ENCODE measurements at regions not wholly inside any gene's neighbourhood (a gene's known extent, or its start where the extent isn't known, plus 50 kb on each side); places are given as distances from the start of the nearest gene placed in this dataset.

DNA sequence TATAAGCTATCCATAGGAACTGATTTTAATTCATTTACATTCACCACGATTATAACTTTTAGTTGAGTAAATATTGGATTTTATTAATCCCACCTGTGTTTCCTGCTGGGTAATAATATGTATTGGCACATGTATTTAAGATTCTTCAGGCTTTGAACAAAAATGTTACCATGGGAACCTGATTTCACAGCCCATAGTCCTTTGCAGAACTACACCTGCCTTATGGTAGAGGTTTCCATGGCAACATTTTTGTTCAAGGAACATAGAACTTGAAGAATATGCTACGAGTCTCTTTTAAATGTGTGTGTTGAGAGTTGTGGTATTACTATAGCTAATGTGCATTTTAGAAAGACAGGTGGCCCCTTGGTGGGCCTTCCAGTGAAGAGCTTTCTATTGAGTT is 317.4 kb downstream of the SAMD5 start:
- TF ChIP-seq MAX (IDR thresholded peaks at IDR 0.05; ENCODE audit: low read depth, low read length) (no peak), POLR2A (IDR thresholded peaks at IDR 0.05; ENCODE audit: extremely low read depth, insufficient read length) (no peak), CTCF (IDR thresholded peaks at IDR 0.05; ENCODE audit: low read depth, low read length) (no peak)
